Transverse colon (tissue), 4 donors: ENCODE measurements at regions not wholly inside any gene's neighbourhood (a gene's known extent, or its start where the extent isn't known, plus 50 kb on each side); places are given as distances from the start of the nearest gene placed in this dataset.

Experiments
- DNase-seq: peaks from one replicate; pipeline ENCODE4 v3.0.0-alpha.2; 2019
- H3K27ac ChIP-seq, 4 donors: fragments of 200-600 bp; sonication (generic); 2 replicates each; pipeline ENCODE4 v1.5.1; 2016 to 2018; ENCODE audit warnings: inconsistent platforms in 4 of 4
- H3K27me3 ChIP-seq: fragments of 200-600 bp; sonication (generic); 2 replicates; pipeline ENCODE4 v1.5.1; 2017; ENCODE audit warnings: inconsistent platforms
- H3K36me3 ChIP-seq, 4 donors: fragments of 200-600 bp; sonication (generic); 2 replicates each; pipeline ENCODE4 v1.5.1; 2017 to 2019; ENCODE audit warnings: inconsistent platforms in 4 of 4
- H3K4me1 ChIP-seq, 4 donors: fragments of 200-600 bp; sonication (generic); 2 replicates each; pipeline ENCODE4 v1.5.1; 2017 to 2020; ENCODE audit warnings: inconsistent platforms in 4 of 4
- H3K4me3 ChIP-seq, 4 donors: fragments of 200-600 bp; sonication (generic); 1 replicate in 1 of 4; 2 replicates in 3 of 4; pipeline versions ENCODE4 v1.5.1 to v1.6.1; 2017 to 2019; ENCODE audit warnings: inconsistent platforms in 4 of 4
- H3K9me3 ChIP-seq, 2 donors: fragments of 200-600 bp; sonication (generic); 2 replicates each; pipeline ENCODE4 v1.5.1; 2017 to 2019; ENCODE audit warnings: inconsistent platforms in 2 of 2
- CTCF ChIP-seq, 5 experiments: fragments of 200-600 bp in 3 of 5; fragments of 450-650 bp in 2 of 5; sonication (generic) in 3 of 5; IDR thresholded peaks; 1 replicate in 2 of 5; 2 replicates in 3 of 5; pipeline ENCODE4 v1.5.1; 2016 to 2017; ENCODE audit warnings: antibody characterized with exemption in 5 of 5, inconsistent platforms in 3 of 5, mild to moderate bottlenecking in 2 of 5, moderate library complexity in 1 of 5
- EP300 ChIP-seq: sonication (generic); formaldehyde crosslinking; IDR thresholded peaks from one replicate; pipeline ENCODE4 v1.6.1; 2017; ENCODE audit warnings: antibody characterized with exemption, low read depth
- POLR2A ChIP-seq: fragments of 450-650 bp; IDR thresholded peaks from one replicate; pipeline ENCODE4 v1.6.1; 2016; ENCODE audit warnings: antibody characterized with exemption, mild to moderate bottlenecking, moderate library complexity
- POLR2AphosphoS5 ChIP-seq, 3 donors: sonication (generic); formaldehyde crosslinking; IDR thresholded peaks; one replicate each; pipeline ENCODE4 v1.6.1; 2016; ENCODE audit warnings: antibody characterized with exemption in 3 of 3
- WGBS, 2 donors: methylation state at CpG; one replicate each; pipeline ENCODE4 v1.1.5; 2018; ENCODE audit warnings: low coverage in 1 of 2; 5-methylcytosine and 5-hydroxymethylcytosine counted together
- in situ Hi-C, 4 donors: fragments of 200-750 bp; cut with MboI; loops; one replicate each; pipeline versions ENCODE4 v1.15.0 to v1.15.1; 2017; ENCODE audit warnings: low sequenced_read_pairs in 3 of 4, low pct_ligation_motif_present in 1 of 4, low pct_unique_long_range_greater_than_20kb in 1 of 4
- intact Hi-C: fragments of 100-400 bp; cut with DNase I; formaldehyde crosslinking; loops from one replicate; pipeline ENCODE4 v1.15.1; 2023; ENCODE audit warnings: low total_unique reads

DNA sequence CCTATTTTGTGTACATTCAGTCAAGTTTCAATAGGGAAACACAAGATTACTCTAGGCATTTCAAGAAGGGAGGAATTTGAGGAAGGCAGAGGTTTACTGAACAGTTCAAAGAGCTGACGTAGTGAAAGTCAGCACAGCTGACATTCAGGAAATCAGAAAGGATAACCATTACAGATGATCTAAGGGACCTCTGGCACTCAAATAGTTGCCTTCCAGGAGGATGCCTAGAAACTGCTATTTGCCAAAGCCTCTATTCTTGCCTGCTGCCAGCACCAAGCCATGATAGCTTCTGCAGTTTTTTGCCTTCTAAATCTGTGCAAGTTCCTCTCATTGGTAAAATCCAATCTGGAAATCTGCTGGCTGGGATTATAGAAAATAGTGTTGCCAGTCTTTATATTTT is 373.1 kb downstream of the CSNK1G3 start:
- Histone ChIP-seq H3K4me1 (no peaks in the 10 kb centered on the region), H3K4me3 (no peak overlapping the region), H3K9me3 (no peaks in the 10 kb centered on the region), H3K36me3 (no peaks in the 10 kb centered on the region), H3K27me3 (no peaks in the 10 kb centered on the region), H3K27ac (no peak overlapping the region)
- no peak for TF ChIP-seq EP300
- no peak for TF ChIP-seq POLR2AphosphoS5 (IDR thresholded peaks at IDR 0.05)
- no peak for TF ChIP-seq CTCF (IDR thresholded peaks at IDR 0.05)
- no peak for TF ChIP-seq POLR2A
- DNase-seq: no peak
- 78 to 100% methylated on average over 1 of the region's 1 CpG for WGBS, 2 donors
- intact Hi-C loops (no loop called here), in situ Hi-C loops (no loop called here)

GRCh38 chr5:123882965-123883345 is 371.0 kb downstream of the CSNK1G3 start:
- no peak overlapping the region for H3K4me3 ChIP-seq
- no peaks in the 10 kb centered on the region for H3K27me3 ChIP-seq
- intact Hi-C loops: no loop called here
- no peak overlapping the region for H3K27ac ChIP-seq
- WGBS, 2 donors: 17 to 18% methylated on average over 2 of the region's 2 CpGs
- DNase-seq: no peak
- no peak for TF ChIP-seq CTCF (IDR thresholded peaks at IDR 0.05)
- no peak for TF ChIP-seq POLR2AphosphoS5 (IDR thresholded peaks at IDR 0.05)
- no peaks in the 10 kb centered on the region for H3K36me3 ChIP-seq
- no peaks in the 10 kb centered on the region for H3K9me3 ChIP-seq
- in situ Hi-C loops: no loop called here
- no peaks in the 10 kb centered on the region for H3K4me1 ChIP-seq

- in situ Hi-C loops (no loop called here), intact Hi-C loops (no loop called here)
- Histone ChIP-seq H3K4me1 (no peaks in the 10 kb centered on the region), H3K36me3 (no peaks in the 10 kb centered on the region), H3K9me3 (no peaks in the 10 kb centered on the region), H3K4me3 (no peak overlapping the region), H3K27me3 (no peaks in the 10 kb centered on the region), H3K27ac (no peak overlapping the region)
- 82% methylated on average over 5 of the region's 5 CpGs for WGBS, 2 donors
- TF ChIP-seq POLR2A (no peak), EP300 (no peak), CTCF (IDR thresholded peaks at IDR 0.05) (no peak)
- no peak for DNase-seq
Measured at GRCh38 chr5:123882319-123882964, 370.5 kb downstream of the CSNK1G3 start.

- no peak for DNase-seq
- H3K4me3 ChIP-seq: no peak overlapping the region
Measured at GRCh38 chr5:123881759-123882244, 369.8 kb downstream of the CSNK1G3 start.

More at GRCh38 chr5:123881759-123882244, 369.8 kb downstream of the CSNK1G3 start:
- in situ Hi-C loops: no loop called here
- intact Hi-C loops: no loop called here
- TF ChIP-seq POLR2A (no peak), POLR2AphosphoS5 (IDR thresholded peaks at IDR 0.05) (no peak), CTCF (IDR thresholded peaks at IDR 0.05) (no peak), EP300 (no peak)
- WGBS, 2 donors: 54 to 59% methylated on average over 6 of the region's 6 CpGs
- Histone ChIP-seq H3K4me1 (no peaks in the 10 kb centered on the region), H3K27me3 (no peaks in the 10 kb centered on the region), H3K36me3 (no peaks in the 10 kb centered on the region), H3K27ac (no peak overlapping the region), H3K9me3 (no peaks in the 10 kb centered on the region)
